T-helper 1 cell treated with Interleukin-12 subunit alpha and Interleukin-12 subunit beta and Interleukin-4 antibody, amounts not matched to agents 30 ng/mL and 1 ng/mL, for 36 hours (primary cell): ENCODE measurements at regions not wholly inside any gene's neighbourhood (a gene's known extent, or its start where the extent isn't known, plus 50 kb on each side); places are given as distances from the start of the nearest gene placed in this dataset.

Experiments
- intact Hi-C: fragments of 100-400 bp; cut with micrococcal nuclease; formaldehyde crosslinking; loops from one replicate; pipeline ENCODE4 v1.15.1; 2024

- intact Hi-C loops: no loop called here
Measured at GRCh38 chr18:56233595-56233994, 404.8 kb downstream of the TXNL1 start.

- intact Hi-C loops: no loop called here
Measured at GRCh38 chr18:56226025-56226424, 412.4 kb downstream of the TXNL1 start.

- intact Hi-C loops: no loop called here
Measured at GRCh38 chr18:56224669-56225561, 413.5 kb downstream of the TXNL1 start.

GRCh38 chr18:56221195-56222065, 417.0 kb downstream of the TXNL1 start:
- intact Hi-C loops: no loop called here

GRCh38 chr18:56217406-56217805, 421.0 kb downstream of the TXNL1 start:
- intact Hi-C loops: no loop called here

- intact Hi-C loops: no loop called here
Measured at GRCh38 chr18:56214706-56215105, 423.7 kb downstream of the TXNL1 start.

DNA sequence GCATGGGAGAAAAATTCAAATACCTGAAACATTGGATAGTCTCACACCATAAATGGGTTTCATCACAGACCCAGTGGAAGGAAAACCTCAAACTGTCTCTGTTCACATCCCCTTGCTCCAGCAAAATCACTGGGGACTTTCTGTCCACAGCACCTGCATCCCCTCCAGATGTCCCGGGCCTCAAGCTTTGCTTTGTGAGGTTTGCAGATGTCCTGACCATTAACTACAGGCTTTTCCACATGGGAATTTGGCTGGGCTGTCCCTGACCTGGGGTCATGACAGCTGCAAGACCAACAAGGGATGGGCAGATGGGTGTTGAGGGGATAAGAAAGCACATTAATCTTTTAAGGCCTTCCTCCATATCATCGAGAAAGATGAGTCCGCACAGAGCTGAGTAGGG, 427.9 kb downstream of the TXNL1 start:
- intact Hi-C loops: no loop called here

DNA sequence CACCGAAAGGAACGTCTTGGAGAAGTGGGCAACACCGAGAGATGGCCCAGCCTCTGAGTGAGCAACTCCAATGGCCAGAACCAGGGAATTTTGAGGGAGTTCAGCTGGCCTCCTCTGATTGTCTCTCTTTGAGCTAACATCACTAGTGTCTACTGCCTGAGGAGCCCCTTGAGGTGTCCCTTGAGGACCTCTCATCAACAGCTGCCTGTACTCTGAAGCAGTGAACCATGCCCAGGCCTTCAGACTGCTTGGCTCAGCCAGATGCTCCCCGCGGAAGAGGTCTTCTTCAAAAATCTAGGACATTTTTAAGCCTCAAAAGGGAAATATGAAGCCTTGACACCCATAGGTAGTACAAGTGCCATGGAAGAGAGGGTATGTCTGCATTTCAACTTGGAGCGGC, 430.4 kb downstream of the TXNL1 start:
- intact Hi-C loops: no loop called here

DNA sequence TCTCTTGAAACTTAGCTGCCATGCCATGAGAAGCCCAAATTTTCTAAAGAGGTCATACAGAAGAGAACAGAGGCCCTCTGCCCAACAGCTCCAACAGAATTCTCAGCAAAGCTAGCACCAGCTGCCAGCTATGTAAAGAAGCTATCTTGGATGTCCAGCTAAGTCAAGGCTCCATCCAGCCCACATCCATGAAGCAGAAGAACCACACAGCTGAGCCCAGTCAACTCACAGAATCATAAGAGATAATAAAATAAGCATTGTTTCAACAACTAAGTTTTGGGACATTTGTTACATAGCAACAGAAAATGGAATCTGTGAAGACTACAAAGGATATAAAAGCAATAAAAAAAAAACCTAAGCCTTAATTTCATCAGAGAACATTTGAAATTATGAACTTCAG, 434.3 kb downstream of the TXNL1 start:
- intact Hi-C loops: no loop called here

DNA sequence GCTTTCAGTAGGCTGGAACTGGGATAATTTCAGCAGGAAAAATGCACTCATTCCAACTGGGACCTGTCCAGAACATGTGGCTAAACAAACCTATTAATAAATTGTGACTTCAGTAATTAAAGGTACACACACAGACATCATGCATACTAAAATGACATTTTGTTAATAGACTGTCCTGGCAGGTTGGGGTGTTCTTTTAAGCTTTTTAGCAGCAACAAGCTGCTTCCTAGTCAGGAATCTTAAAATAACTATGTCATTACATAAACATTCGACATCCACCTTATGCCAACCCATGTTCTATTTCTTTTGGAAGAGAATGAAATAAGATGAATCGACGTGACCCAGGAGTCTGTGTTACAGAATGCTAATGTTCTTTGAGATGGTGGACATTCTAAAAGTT, 435.7 kb downstream of the TXNL1 start:
- intact Hi-C loops: no loop called here

DNA sequence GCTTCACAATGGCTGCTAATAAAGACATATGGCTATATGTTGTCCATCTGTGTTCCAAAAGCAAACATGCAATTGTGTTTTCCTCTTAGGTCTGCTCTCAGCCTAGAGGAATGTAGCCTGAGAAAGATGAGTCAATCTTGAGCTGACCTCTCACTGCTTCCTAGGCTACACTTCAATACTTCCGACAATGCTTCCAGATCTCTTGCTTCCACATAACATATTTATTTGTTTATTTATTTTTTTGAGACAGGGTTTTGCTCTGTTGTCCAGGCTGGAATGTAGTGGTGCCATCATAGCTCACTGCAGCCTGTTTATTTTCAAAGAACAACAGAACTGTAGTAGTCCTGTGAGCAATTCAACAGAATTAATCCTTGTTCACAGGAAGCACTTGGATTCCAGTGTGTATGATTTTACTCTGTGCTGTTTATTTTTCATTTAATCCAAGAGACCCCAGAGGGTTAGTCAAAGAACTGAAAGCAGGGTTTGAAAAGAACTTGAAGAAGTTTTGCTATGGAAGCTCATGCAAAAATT, 437.9 kb downstream of the TXNL1 start:
- intact Hi-C loops: no loop called here

DNA sequence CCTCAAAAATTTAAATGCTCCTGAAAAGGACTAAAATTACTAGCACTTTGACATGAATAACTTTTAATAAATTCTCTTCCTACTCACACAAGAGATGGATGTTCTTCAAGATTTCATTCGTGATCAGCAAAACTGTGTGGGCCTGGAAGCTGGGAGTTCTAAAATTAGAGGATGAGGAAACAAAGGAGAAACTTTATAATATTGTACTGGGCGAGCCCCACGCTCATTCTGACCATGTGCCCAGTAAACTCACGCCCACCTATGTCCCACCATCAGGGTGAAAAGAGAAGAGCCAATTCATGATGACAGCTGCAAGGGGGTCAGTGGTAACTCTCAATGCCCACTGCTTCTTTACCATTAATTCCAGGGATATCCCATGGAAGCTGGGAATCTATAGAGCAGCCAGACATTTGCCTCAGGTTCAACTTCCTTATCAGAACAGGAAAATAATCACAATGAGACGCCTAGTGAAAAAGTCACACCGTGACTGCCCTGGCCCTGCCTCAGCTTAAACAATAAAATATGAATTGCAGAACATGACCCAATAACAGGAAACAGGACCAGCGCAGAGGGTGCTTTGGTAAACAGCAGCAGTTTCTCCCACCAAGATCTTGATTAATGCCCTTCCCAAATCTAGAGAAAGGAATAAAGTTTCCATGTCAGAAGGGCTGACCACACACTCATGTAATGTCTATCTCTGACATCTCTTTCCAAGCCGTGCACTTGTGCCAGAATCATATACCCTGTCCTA, 438.6 kb downstream of the TXNL1 start:
- intact Hi-C loops: no loop called here

GRCh38 chr18:56197241-56197859, 441.0 kb downstream of the TXNL1 start:
- intact Hi-C loops: no loop called here

- intact Hi-C loops: no loop called here
Measured at GRCh38 chr18:56196495-56197225, 441.7 kb downstream of the TXNL1 start.

- intact Hi-C loops: no loop called here
Measured at GRCh38 chr18:56191334-56191733, 447.1 kb downstream of the TXNL1 start.

DNA sequence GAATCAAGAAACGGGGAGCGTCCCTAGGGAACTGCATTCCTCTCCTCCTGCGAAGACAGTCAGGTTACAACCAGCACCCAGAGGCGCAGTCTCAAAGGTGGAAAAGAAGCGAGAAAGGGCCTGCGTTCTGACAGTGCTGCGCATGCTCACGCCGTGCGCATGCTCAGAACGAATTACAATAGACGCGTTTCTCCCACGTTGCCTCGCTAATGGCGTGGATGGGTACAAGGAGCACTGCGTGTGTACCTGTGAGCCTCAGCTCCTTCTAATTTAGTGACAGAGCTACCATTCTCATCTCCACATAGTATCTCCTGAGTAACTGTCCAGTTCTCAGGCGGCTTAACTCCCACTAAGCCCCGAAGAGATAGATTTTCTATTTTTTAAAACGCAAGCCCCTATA, 448.8 kb downstream of the TXNL1 start:
- intact Hi-C loops: no loop called here

GRCh38 chr18:56188529-56189275, 449.7 kb downstream of the TXNL1 start:
- intact Hi-C loops: no loop called here

GRCh38 chr18:56186319-56186718, 452.1 kb downstream of the TXNL1 start:
- intact Hi-C loops: no loop called here

GRCh38 chr18:56185126-56185525, 453.3 kb downstream of the TXNL1 start:
- intact Hi-C loops: no loop called here

DNA sequence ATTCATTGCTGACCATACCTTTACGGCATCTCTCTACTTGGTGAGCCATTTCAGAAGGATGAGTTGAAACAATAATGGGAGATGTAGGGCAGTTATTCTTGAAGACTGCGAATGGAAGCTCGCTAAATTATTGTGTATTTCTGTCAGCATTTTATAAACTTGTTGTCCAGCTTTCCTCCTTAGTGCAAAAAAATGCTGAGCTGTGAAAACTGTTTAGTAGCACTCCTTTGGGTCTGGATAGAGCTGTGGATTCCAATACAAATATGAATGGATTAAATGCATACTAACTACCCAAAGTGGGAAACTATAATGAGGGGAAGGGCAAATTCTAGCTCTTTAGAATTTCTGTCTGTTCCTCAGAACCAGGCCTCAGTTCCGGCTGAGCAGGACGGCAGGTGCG, 461.6 kb downstream of the TXNL1 start:
- intact Hi-C loops: no loop called here
